ENCODE measurements at regions not wholly inside any gene's neighbourhood (a gene's known extent, or its start where the extent isn't known, plus 50 kb on each side); places are given as distances from the start of the nearest gene placed in this dataset.

GRCh38 chr15:69513450-69513960 lies 60.9 kb downstream of the RPLP1 start:
- H2AFZ ChIP-seq (ENCODE audit: low read depth, low read length) = no peak overlapping the region
- H3K27me3 ChIP-seq (ENCODE audit: insufficient read depth, low read length, poor library complexity) = peaks cover 4% of the 10 kb centered on the region
- H3K4me1 ChIP-seq (ENCODE audit: insufficient read depth, low read length) = no peaks in the 10 kb centered on the region
- H3K79me2 ChIP-seq (ENCODE audit: insufficient read depth, low read length) = no peaks in the 10 kb centered on the region
- no peak for ATAC-seq (ENCODE audit: insufficient read depth, low read depth)
- DNase-seq = no peak
- TF ChIP-seq CTCF (IDR thresholded peaks at IDR 0.05; ENCODE audit: borderline replicate concordance, extremely low read depth, low read length, poor library complexity, severe bottlenecking) (no peak), EZH2 (IDR thresholded peaks at IDR 0.05; ENCODE audit: borderline replicate concordance, low read depth, low read length, severe bottlenecking) (no peak)
- H3K4me3 ChIP-seq (ENCODE audit: low read depth in 1 of 2, low read length in 2 of 2) = no peak overlapping the region
- H3K27ac ChIP-seq (ENCODE audit: low read length) = no peak overlapping the region
- H3K4me2 ChIP-seq (ENCODE audit: insufficient read depth, low read length) = no peak overlapping the region
- H4K20me1 ChIP-seq (ENCODE audit: insufficient read depth, low read length) = no peaks in the 10 kb centered on the region
- no peak overlapping the region for H3K9ac ChIP-seq (ENCODE audit: low read depth, low read length)
- H3K36me3 ChIP-seq (ENCODE audit: insufficient read depth, low read length) = no peaks in the 10 kb centered on the region
- no peaks in the 10 kb centered on the region for H3K9me3 ChIP-seq (ENCODE audit: insufficient read depth, low read length, severe bottlenecking)

DNA sequence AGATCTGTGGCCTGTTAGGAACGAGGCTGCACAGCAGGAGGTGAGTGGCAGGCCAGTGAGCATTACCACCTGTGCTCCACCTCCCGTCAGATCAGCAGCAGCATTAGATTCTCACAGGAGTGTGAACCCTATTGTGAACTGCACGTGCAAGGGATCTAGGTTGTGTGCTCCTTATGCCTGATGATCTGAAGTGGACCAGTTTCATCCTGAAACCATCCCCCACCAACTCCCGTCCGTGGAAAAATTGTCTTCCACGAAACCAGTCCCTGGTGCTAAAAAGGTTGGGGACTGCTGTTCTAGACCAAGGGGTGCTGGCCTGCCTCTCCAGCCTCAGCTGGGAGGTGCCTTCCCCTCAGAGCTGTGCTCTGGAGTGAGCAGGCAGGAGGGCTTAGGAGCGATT lies 61.4 kb downstream of the RPLP1 start:
- Histone ChIP-seq H4K20me1 (ENCODE audit: insufficient read depth, low read length) (no peaks in the 10 kb centered on the region), H3K9me3 (ENCODE audit: insufficient read depth, low read length, severe bottlenecking) (no peaks in the 10 kb centered on the region), H3K36me3 (ENCODE audit: insufficient read depth, low read length) (no peaks in the 10 kb centered on the region), H3K9ac (ENCODE audit: low read depth, low read length) (no peak overlapping the region), H3K27me3 (ENCODE audit: insufficient read depth, low read length, poor library complexity) (peaks cover 3% of the 10 kb centered on the region), H3K27ac (ENCODE audit: low read length) (no peak overlapping the region), H3K4me2 (ENCODE audit: insufficient read depth, low read length) (no peak overlapping the region), H3K4me3 (ENCODE audit: low read depth in 1 of 2, low read length in 2 of 2) (no peak overlapping the region), H3K4me1 (ENCODE audit: insufficient read depth, low read length) (no peaks in the 10 kb centered on the region), H2AFZ (ENCODE audit: low read depth, low read length) (no peak overlapping the region), H3K79me2 (ENCODE audit: insufficient read depth, low read length) (no peaks in the 10 kb centered on the region)
- ATAC-seq (ENCODE audit: insufficient read depth, low read depth) = no peak
- TF ChIP-seq CTCF (IDR thresholded peaks at IDR 0.05; ENCODE audit: borderline replicate concordance, extremely low read depth, low read length, poor library complexity, severe bottlenecking) (no peak), EZH2 (IDR thresholded peaks at IDR 0.05; ENCODE audit: borderline replicate concordance, low read depth, low read length, severe bottlenecking) (no peak)
- no peak for DNase-seq

DNA sequence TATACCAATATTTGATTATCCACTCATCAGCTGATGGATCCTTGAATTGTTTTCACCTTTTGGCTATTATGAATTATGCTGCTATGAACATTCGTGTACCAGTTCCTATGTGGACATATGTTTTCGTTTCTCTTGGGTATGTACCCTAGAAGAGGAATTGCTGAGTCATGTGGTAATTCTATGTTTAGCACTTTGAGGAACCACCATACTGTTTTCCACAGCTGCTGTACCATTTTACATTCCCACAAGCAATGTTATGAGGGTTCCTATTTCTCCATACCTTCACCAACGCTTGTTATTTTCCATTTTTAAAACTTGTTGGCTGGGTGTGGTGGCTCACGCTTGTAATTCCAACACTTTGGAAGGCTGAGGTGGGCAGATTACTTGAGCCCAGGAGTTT lies 62.9 kb downstream of the RPLP1 start:
- H3K4me2 ChIP-seq (ENCODE audit: insufficient read depth, low read length) = no peak overlapping the region
- no peaks in the 10 kb centered on the region for H3K79me2 ChIP-seq (ENCODE audit: insufficient read depth, low read length)
- no peak overlapping the region for H3K27ac ChIP-seq (ENCODE audit: low read length)
- no peak for DNase-seq
- no peak overlapping the region for H3K4me3 ChIP-seq (ENCODE audit: low read depth in 1 of 2, low read length in 2 of 2)
- no peak overlapping the region for H2AFZ ChIP-seq (ENCODE audit: low read depth, low read length)
- H3K9ac ChIP-seq (ENCODE audit: low read depth, low read length) = no peak overlapping the region
- no peaks in the 10 kb centered on the region for H3K27me3 ChIP-seq (ENCODE audit: insufficient read depth, low read length, poor library complexity)
- H3K36me3 ChIP-seq (ENCODE audit: insufficient read depth, low read length) = no peaks in the 10 kb centered on the region
- no peak for ATAC-seq (ENCODE audit: insufficient read depth, low read depth)
- TF ChIP-seq CTCF (IDR thresholded peaks at IDR 0.05; ENCODE audit: borderline replicate concordance, extremely low read depth, low read length, poor library complexity, severe bottlenecking) = no peak
- no peak for TF ChIP-seq EZH2 (IDR thresholded peaks at IDR 0.05; ENCODE audit: borderline replicate concordance, low read depth, low read length, severe bottlenecking)
- no peaks in the 10 kb centered on the region for H3K4me1 ChIP-seq (ENCODE audit: insufficient read depth, low read length)
- H3K9me3 ChIP-seq (ENCODE audit: insufficient read depth, low read length, severe bottlenecking) = no peaks in the 10 kb centered on the region
- no peaks in the 10 kb centered on the region for H4K20me1 ChIP-seq (ENCODE audit: insufficient read depth, low read length)

- no peak overlapping the region for H3K27ac ChIP-seq (ENCODE audit: low read length)
- no peaks in the 10 kb centered on the region for H3K79me2 ChIP-seq (ENCODE audit: insufficient read depth, low read length)
- no peak overlapping the region for H3K4me3 ChIP-seq (ENCODE audit: low read depth in 1 of 2, low read length in 2 of 2)
- no peaks in the 10 kb centered on the region for H3K9me3 ChIP-seq (ENCODE audit: insufficient read depth, low read length, severe bottlenecking)
- TF ChIP-seq EZH2 (IDR thresholded peaks at IDR 0.05; ENCODE audit: borderline replicate concordance, low read depth, low read length, severe bottlenecking) (no peak), CTCF (IDR thresholded peaks at IDR 0.05; ENCODE audit: borderline replicate concordance, extremely low read depth, low read length, poor library complexity, severe bottlenecking) (no peak)
- ATAC-seq (ENCODE audit: insufficient read depth, low read depth) = no peak
- no peaks in the 10 kb centered on the region for H4K20me1 ChIP-seq (ENCODE audit: insufficient read depth, low read length)
- no peak overlapping the region for H3K9ac ChIP-seq (ENCODE audit: low read depth, low read length)
- H2AFZ ChIP-seq (ENCODE audit: low read depth, low read length) = no peak overlapping the region
- H3K27me3 ChIP-seq (ENCODE audit: insufficient read depth, low read length, poor library complexity) = no peaks in the 10 kb centered on the region
- no peaks in the 10 kb centered on the region for H3K4me1 ChIP-seq (ENCODE audit: insufficient read depth, low read length)
- no peak overlapping the region for H3K4me2 ChIP-seq (ENCODE audit: insufficient read depth, low read length)
- no peak for DNase-seq
- no peaks in the 10 kb centered on the region for H3K36me3 ChIP-seq (ENCODE audit: insufficient read depth, low read length)
Observed at GRCh38 chr15:69515926-69516325, 63.3 kb downstream of the RPLP1 start.
